ENCODE measurements at regions not wholly inside any gene's neighbourhood (a gene's known extent, or its start where the extent isn't known, plus 50 kb on each side); places are given as distances from the start of the nearest gene placed in this dataset.
A peak's percentile ranks its signal among the peaks of the same experiment; 100 is the strongest.

DNA sequence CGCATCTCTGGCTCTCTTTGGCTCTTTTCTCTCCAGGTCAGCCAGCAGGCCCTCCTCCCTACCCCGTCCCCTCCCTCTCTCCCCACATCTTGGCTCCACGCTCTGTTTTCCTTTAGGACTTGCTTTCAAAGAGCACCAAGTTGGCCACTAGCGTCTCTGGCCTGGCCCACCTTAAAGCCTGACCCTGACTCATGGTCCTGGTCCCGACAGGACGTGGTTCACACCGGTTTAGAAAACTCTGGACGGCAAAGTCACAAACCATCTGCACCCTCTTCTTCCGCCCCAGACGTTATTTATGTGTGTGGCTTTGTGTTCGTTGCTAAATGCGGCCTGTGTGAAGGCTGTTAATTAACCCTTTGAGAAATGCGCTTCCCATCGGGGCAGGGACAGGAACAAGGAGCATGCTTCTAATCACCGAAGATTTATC is 169.0 kb upstream of the HAAO start:
- DNase-seq (ENCODE audit: low spot score): peak; percentile 64
- TF ChIP-seq, protein P1, sequence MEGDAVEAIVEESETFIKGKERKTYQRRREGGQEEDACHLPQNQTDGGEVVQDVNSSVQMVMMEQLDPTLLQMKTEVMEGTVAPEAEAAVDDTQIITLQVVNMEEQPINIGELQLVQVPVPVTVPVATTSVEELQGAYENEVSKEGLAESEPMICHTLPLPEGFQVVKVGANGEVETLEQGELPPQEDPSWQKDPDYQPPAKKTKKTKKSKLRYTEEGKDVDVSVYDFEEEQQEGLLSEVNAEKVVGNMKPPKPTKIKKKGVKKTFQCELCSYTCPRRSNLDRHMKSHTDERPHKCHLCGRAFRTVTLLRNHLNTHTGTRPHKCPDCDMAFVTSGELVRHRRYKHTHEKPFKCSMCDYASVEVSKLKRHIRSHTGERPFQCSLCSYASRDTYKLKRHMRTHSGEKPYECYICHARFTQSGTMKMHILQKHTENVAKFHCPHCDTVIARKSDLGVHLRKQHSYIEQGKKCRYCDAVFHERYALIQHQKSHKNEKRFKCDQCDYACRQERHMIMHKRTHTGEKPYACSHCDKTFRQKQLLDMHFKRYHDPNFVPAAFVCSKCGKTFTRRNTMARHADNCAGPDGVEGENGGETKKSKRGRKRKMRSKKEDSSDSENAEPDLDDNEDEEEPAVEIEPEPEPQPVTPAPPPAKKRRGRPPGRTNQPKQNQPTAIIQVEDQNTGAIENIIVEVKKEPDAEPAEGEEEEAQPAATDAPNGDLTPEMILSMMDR (conservative IDR thresholded peaks at IDR 0.05; ENCODE audit: low read length): no peak
- TF ChIP-seq EZH2phosphoT487 (IDR thresholded peaks at IDR 0.05; ENCODE audit: borderline replicate concordance, low read depth, low read length): no peak
- BruUV-seq (replicated peaks): no TSS peak
- Histone ChIP-seq H4K20me1 (ENCODE audit: insufficient read depth, low read length) (no peaks in the 10 kb centered on the region), H3K27ac (ENCODE audit: low read depth, low read length, poor library complexity, severe bottlenecking) (no peak overlapping the region), H3K4me3 (ENCODE audit: low read depth, low read length, poor library complexity, severe bottlenecking) (no peak overlapping the region), H3K9me2 (ENCODE audit: insufficient read depth, low read length) (no peaks in the 10 kb centered on the region), H3K4me2 (ENCODE audit: low read length) (peak overlapping the region; percentile 47), H3K79me2 (ENCODE audit: insufficient read depth, low read depth, low read length) (no peaks in the 10 kb centered on the region), H3K9me3 (ENCODE audit: low read length) (no peaks in the 10 kb centered on the region), H2AFZ (ENCODE audit: low read length) (peak overlapping the region; percentile 82), H3K4me1 (ENCODE audit: insufficient read depth, low read length, poor library complexity, severe bottlenecking) (peaks cover 37% of the 10 kb centered on the region), H3K36me3 (ENCODE audit: insufficient read depth, low read length) (no peaks in the 10 kb centered on the region)
- intact Hi-C loops (cut with micrococcal nuclease; ENCODE audit: unreplicated experiment): no loop called here
- POLR2A ChIA-PET: no interaction called here
- CTCF ChIA-PET (ENCODE audit: unreplicated experiment): no interaction called here

DNA sequence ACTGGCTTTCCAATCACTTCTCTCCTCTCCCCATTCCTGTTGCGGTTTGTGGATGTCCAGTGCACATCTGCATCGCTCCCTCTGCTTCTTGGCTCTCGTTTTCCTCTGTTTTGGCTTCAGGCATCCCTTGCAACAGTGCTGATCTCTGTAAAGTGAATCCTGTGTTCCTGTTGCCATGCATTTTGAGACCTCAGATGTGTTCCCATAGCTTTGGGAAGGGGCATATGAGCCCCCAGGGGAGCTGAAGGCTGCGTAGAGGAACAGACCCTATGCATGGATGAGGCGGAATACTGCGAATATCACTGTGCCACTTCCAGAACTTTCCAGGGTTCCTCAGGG is 168.4 kb upstream of the HAAO start:
- DNase-seq (ENCODE audit: low spot score): no peak
- H4K20me1 ChIP-seq (ENCODE audit: insufficient read depth, low read length): no peaks in the 10 kb centered on the region
- no peaks in the 10 kb centered on the region for H3K9me2 ChIP-seq (ENCODE audit: insufficient read depth, low read length)
- H3K4me2 ChIP-seq (ENCODE audit: low read length): no peak overlapping the region
- H3K4me1 ChIP-seq (ENCODE audit: insufficient read depth, low read length, poor library complexity, severe bottlenecking): peaks cover 41% of the 10 kb centered on the region
- ChIA-PET CTCF (ENCODE audit: unreplicated experiment) (no interaction called here), POLR2A (no interaction called here)
- no peaks in the 10 kb centered on the region for H3K36me3 ChIP-seq (ENCODE audit: insufficient read depth, low read length)
- no peak overlapping the region for H2AFZ ChIP-seq (ENCODE audit: low read length)
- H3K27ac ChIP-seq (ENCODE audit: low read depth, low read length, poor library complexity, severe bottlenecking): no peak overlapping the region
- H3K9me3 ChIP-seq (ENCODE audit: low read length): no peaks in the 10 kb centered on the region
- no peak overlapping the region for H3K4me3 ChIP-seq (ENCODE audit: low read depth, low read length, poor library complexity, severe bottlenecking)
- H3K79me2 ChIP-seq (ENCODE audit: insufficient read depth, low read depth, low read length): no peaks in the 10 kb centered on the region
- intact Hi-C loops (cut with micrococcal nuclease; ENCODE audit: unreplicated experiment): no loop called here
- TF ChIP-seq EZH2phosphoT487 (IDR thresholded peaks at IDR 0.05; ENCODE audit: borderline replicate concordance, low read depth, low read length): no peak
- TF ChIP-seq, protein P1 (conservative IDR thresholded peaks at IDR 0.05; ENCODE audit: low read length): no peak
- no TSS peak for BruUV-seq (replicated peaks)

DNA sequence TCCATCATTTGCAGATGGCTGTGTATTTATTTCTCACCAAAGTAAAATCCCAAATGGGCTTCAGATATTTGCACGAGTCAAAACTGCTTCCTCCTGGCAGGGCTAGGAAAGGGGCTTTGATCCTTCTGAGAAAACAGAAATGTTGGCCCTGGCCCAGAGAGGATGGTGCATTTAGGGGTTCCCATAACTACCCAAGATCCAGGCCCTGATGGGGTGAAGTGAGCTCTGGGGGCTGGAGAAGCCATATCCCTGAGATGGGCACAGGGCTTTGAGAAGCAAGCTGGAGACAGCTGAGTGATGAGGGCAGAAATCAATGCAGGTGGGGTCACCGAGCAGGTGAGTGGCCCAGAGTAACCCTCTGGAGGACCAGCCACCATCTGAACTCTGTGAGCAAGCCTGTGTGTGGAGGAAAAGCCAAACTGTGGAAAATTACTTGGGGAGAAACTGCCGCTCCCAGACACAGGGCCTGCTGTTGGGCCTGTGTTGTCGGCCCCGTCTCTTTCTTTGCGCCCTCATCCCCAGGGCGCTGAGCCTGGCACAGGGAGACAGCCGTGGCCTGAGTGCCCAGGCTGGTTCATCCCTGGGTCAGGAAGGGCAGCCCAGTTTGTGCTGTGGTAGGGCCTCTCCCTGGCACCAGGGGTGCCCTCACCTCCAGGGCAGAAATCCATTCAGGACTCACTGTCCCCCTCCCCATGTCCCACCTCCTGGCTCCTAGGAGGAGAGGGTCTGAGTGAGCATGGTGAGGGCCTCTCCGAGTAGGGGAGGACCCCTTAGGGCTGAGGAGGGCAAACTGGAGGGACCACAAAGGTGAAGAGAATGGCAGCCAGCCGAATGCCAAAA is 167.8 kb upstream of the HAAO start:
- DNase-seq (ENCODE audit: low spot score): no peak
- Histone ChIP-seq H3K4me1 (ENCODE audit: insufficient read depth, low read length, poor library complexity, severe bottlenecking) (peaks cover 41% of the 10 kb centered on the region), H3K4me3 (ENCODE audit: low read depth, low read length, poor library complexity, severe bottlenecking) (no peak overlapping the region), H3K9me2 (ENCODE audit: insufficient read depth, low read length) (no peaks in the 10 kb centered on the region), H3K79me2 (ENCODE audit: insufficient read depth, low read depth, low read length) (no peaks in the 10 kb centered on the region), H4K20me1 (ENCODE audit: insufficient read depth, low read length) (no peaks in the 10 kb centered on the region), H3K36me3 (ENCODE audit: insufficient read depth, low read length) (no peaks in the 10 kb centered on the region), H3K4me2 (ENCODE audit: low read length) (no peak overlapping the region), H3K27ac (ENCODE audit: low read depth, low read length, poor library complexity, severe bottlenecking) (no peak overlapping the region), H2AFZ (ENCODE audit: low read length) (no peak overlapping the region), H3K9me3 (ENCODE audit: low read length) (no peaks in the 10 kb centered on the region)
- no TSS peak for BruUV-seq (replicated peaks)
- CTCF ChIA-PET (ENCODE audit: unreplicated experiment): no interaction called here
- no peak for TF ChIP-seq EZH2phosphoT487 (IDR thresholded peaks at IDR 0.05; ENCODE audit: borderline replicate concordance, low read depth, low read length)
- TF ChIP-seq, protein P1 (conservative IDR thresholded peaks at IDR 0.05; ENCODE audit: low read length): no peak
- POLR2A ChIA-PET: no interaction called here
- intact Hi-C loops (cut with micrococcal nuclease; ENCODE audit: unreplicated experiment): no loop called here

All from OCI-LY7 (cell line).